GM12873 (cell line): ENCODE measurements at regions not wholly inside any gene's neighbourhood (a gene's known extent, or its start where the extent isn't known, plus 50 kb on each side); places are given as distances from the start of the nearest gene placed in this dataset.

Experiments used
- TF ChIP-seq, protein P1 (sequence below): IDR thresholded peaks from 2 replicates; pipeline ENCODE4 v1.5.1; 2012; ENCODE audit warnings: low read depth, mild to moderate bottlenecking, moderate library complexity, low read length, control low read depth; ENCODE audit not compliant: insufficient read depth; ENCODE audit errors: missing control alignments

- TF ChIP-seq, protein P1, sequence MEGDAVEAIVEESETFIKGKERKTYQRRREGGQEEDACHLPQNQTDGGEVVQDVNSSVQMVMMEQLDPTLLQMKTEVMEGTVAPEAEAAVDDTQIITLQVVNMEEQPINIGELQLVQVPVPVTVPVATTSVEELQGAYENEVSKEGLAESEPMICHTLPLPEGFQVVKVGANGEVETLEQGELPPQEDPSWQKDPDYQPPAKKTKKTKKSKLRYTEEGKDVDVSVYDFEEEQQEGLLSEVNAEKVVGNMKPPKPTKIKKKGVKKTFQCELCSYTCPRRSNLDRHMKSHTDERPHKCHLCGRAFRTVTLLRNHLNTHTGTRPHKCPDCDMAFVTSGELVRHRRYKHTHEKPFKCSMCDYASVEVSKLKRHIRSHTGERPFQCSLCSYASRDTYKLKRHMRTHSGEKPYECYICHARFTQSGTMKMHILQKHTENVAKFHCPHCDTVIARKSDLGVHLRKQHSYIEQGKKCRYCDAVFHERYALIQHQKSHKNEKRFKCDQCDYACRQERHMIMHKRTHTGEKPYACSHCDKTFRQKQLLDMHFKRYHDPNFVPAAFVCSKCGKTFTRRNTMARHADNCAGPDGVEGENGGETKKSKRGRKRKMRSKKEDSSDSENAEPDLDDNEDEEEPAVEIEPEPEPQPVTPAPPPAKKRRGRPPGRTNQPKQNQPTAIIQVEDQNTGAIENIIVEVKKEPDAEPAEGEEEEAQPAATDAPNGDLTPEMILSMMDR = no peak
Measured at GRCh38 chr6:105806486-105806920, 279.6 kb upstream of the PRDM1 start.

DNA sequence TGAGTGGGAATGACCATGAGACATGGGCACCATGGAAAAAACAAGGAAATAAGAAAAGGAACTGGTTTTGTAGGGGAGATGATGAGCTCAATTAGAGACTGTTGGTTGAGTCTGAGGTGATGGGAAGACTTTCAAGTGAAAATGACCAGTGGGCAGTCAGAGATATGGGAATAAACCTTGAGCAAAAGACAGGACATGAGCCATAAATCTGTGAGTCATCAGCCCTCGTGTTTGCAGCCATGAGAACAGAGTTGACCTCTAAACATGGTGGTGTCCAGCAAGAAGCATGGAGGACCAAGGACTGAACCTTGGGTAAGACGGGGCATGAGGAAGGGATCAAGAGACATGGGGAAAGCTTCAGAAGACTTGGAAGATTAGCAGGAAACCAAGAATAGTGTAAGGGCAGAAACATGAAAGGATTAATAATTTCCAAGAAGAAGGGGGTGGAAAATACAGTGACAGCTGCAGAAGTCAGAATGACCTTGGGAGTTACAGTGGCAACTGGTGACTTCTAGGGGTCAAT lies 280.6 kb upstream of the PRDM1 start:
- TF ChIP-seq, protein P1 = no peak

DNA sequence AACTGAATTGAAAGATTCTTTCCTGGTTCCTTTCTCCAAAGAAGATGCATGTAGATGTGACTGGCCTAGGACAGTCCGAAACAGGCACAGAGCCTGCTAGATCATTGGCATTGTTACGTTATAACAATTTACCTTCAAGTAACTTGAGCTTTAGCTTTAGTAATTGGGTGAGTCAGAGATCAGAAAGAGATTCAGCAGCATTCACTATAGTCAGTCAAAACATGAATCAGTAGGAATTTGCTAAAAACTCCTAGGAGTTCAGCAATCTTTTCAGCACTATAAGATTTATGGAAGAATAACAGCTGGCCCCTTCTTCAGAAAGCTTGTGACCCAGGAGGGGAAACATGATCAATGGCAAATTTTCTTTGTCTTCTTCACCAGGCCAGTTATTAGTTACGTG lies 281.7 kb upstream of the PRDM1 start:
- TF ChIP-seq, protein P1 = no peak

- TF ChIP-seq, protein P1 = no peak
Measured at GRCh38 chr6:105804000-105804399, 282.1 kb upstream of the PRDM1 start.

GRCh38 chr6:105803442-105803841 lies 282.7 kb upstream of the PRDM1 start:
- TF ChIP-seq, protein P1 = no peak

DNA sequence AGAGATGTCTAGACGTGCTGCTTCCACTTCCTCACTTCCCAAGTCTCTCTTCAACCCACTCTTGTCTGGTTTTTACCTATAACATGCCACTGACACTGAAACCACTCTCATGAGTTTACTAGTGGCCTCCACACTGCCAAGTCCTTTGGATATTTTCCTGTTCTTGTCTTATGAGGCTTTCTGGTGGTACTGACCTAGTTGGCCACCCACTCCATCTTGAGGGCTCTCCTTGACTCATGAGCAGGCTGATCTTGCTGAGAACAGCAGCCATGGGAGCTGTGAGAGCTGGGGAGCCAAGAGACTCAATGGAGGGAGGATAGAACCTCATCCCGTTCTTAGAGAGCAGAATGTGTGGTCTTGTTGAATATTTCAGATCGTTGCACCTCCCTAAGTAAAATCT lies 283.4 kb upstream of the PRDM1 start:
- TF ChIP-seq, protein P1 = no peak

DNA sequence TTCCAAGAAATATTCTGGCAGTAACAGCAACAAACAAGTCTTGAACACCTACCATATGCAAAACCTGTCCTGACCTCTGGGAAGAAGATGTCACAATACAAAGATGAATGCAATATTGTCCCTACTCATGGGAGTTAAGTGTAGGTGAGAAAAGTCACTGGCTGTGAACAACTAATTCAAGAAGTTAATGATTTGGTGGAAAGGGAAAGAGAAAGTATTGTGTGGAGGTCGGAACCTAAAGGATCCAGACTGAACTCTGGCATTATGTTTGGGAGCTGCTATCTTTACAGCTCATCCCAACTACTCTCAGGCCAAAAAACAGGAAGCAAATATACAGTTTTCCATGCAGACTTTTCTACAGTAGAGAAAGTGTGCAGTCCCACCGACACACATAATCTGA lies 285.3 kb upstream of the PRDM1 start:
- TF ChIP-seq, protein P1 = no peak
